GM23248 (cell line): ENCODE measurements at regions not wholly inside any gene's neighbourhood (a gene's known extent, or its start where the extent isn't known, plus 50 kb on each side); places are given as distances from the start of the nearest gene placed in this dataset.

Experiments used
- DNase-seq: peaks from one replicate; pipeline ENCODE4 v3.0.0-alpha.2; 2015
- H2AFZ ChIP-seq: fragments of 200-600 bp; sonication (generic); 2 replicates; pipeline ENCODE4 v1.6.1; 2016; ENCODE audit warnings: antibody characterized with exemption
- H3F3A ChIP-seq: fragments of 200-600 bp; sonication (generic); 2 replicates; pipeline ENCODE4 v1.6.1; 2016; ENCODE audit warnings: mild to moderate bottlenecking, antibody characterized with exemption, mixed run types; ENCODE audit not compliant: insufficient read depth
- H3K27ac ChIP-seq: fragments of 200-600 bp; sonication (generic); 2 replicates; pipeline ENCODE4 v1.5.1; 2016; ENCODE audit warnings: mild to moderate bottlenecking
- H3K27me3 ChIP-seq: fragments of 200-600 bp; sonication (generic); replicated peaks from 2 replicates; pipeline ENCODE4 v1.6.1; 2016; ENCODE audit warnings: mild to moderate bottlenecking; ENCODE audit not compliant: insufficient read depth
- H3K36me3 ChIP-seq: fragments of 200-600 bp; sonication (generic); 2 replicates; pipeline ENCODE4 v1.6.1; 2016; ENCODE audit warnings: low read depth, mild to moderate bottlenecking
- H3K4me1 ChIP-seq: fragments of 200-600 bp; sonication (generic); 2 replicates; pipeline ENCODE4 v1.6.1; 2016; ENCODE audit warnings: mild to moderate bottlenecking; ENCODE audit not compliant: insufficient read depth
- H3K4me2 ChIP-seq: fragments of 200-600 bp; sonication (generic); one replicate; pipeline ENCODE4 v1.6.1; 2016; ENCODE audit warnings: mild to moderate bottlenecking; ENCODE audit not compliant: unreplicated experiment
- H3K4me3 ChIP-seq: fragments of 200-600 bp; sonication (generic); 2 replicates; pipeline ENCODE4 v1.5.1; 2016; ENCODE audit warnings: mild to moderate bottlenecking
- H3K79me2 ChIP-seq: fragments of 200-600 bp; sonication (generic); 2 replicates; pipeline ENCODE4 v1.6.1; 2016; ENCODE audit warnings: mild to moderate bottlenecking; ENCODE audit not compliant: insufficient read depth
- H3K9ac ChIP-seq: fragments of 200-600 bp; sonication (generic); 2 replicates; pipeline ENCODE4 v1.6.1; 2016; ENCODE audit warnings: mild to moderate bottlenecking
- H3K9me2 ChIP-seq: fragments of 200-600 bp; sonication (generic); 2 replicates; pipeline ENCODE4 v1.6.1; 2016; ENCODE audit warnings: mixed run types, mild to moderate bottlenecking, moderate library complexity; ENCODE audit not compliant: insufficient read depth
- H3K9me3 ChIP-seq: fragments of 200-600 bp; sonication (generic); one replicate; pipeline ENCODE4 v1.6.1; 2017; ENCODE audit warnings: low read depth
- H4K20me1 ChIP-seq: fragments of 200-600 bp; sonication (generic); 2 replicates; pipeline ENCODE4 v1.6.0; 2016; ENCODE audit not compliant: insufficient read depth
- EZH2 ChIP-seq: fragments of 200-600 bp; sonication (generic); IDR thresholded peaks from 2 replicates; pipeline ENCODE4 v1.6.1; 2018; ENCODE audit warnings: antibody characterized with exemption, mild to moderate bottlenecking; ENCODE audit not compliant: insufficient read depth, poor library complexity, severe bottlenecking
- EZH2phosphoT487 ChIP-seq: fragments of 200-600 bp; sonication (generic); IDR thresholded peaks from 2 replicates; pipeline ENCODE4 v1.6.1; 2018; ENCODE audit warnings: antibody characterized with exemption, moderate library complexity, mild to moderate bottlenecking, low read depth; ENCODE audit not compliant: insufficient read depth
- WGBS, 2 experiments: methylation state at CpG; one replicate each; pipeline ENCODE4 v1.1.6; 2015 to 2017; ENCODE audit warnings: low lambda C conversion rate in 2 of 2, low coverage in 1 of 2; ENCODE audit errors: missing lambda C conversion rate in 2 of 2; 5-methylcytosine and 5-hydroxymethylcytosine counted together
- in situ Hi-C: fragments of 300-500 bp; cut with MboI; formaldehyde crosslinking; loops from 2 replicates; pipeline ENCODE4 v1.15.0; 2020

GRCh38 chr7:12102126-12102525 is 109.0 kb upstream of the TMEM106B start:
- WGBS, 2 experiments = 16 to 17% methylated on average over 3 of the region's 3 CpGs
- H3K4me1 ChIP-seq = no peaks in the 10 kb centered on the region
- DNase-seq = no peak
- H3K4me3 ChIP-seq = no peak overlapping the region
- H2AFZ ChIP-seq = no peak overlapping the region
- H3K9ac ChIP-seq = no peak overlapping the region
- in situ Hi-C loops = no loop called here
- H4K20me1 ChIP-seq = no peaks in the 10 kb centered on the region
- no peaks in the 10 kb centered on the region for H3F3A ChIP-seq
- TF ChIP-seq EZH2 (no peak), EZH2phosphoT487 (no peak)
- H3K4me2 ChIP-seq = no peak overlapping the region
- H3K9me2 ChIP-seq = no peaks in the 10 kb centered on the region
- no peaks in the 10 kb centered on the region; the same call in 1 of the 2 replicates for H3K27me3 ChIP-seq
- H3K27ac ChIP-seq = no peak overlapping the region
- no peaks in the 10 kb centered on the region for H3K36me3 ChIP-seq
- H3K79me2 ChIP-seq = no peaks in the 10 kb centered on the region
- no peaks in the 10 kb centered on the region for H3K9me3 ChIP-seq

GRCh38 chr7:12102527-12102926 is 108.6 kb upstream of the TMEM106B start:
- TF ChIP-seq EZH2phosphoT487 = no peak
- no peaks in the 10 kb centered on the region for H3F3A ChIP-seq
- H3K4me1 ChIP-seq = no peaks in the 10 kb centered on the region
- H4K20me1 ChIP-seq = no peaks in the 10 kb centered on the region
- H3K4me3 ChIP-seq = no peak overlapping the region
- no peak overlapping the region for H3K9ac ChIP-seq
- no peak overlapping the region for H2AFZ ChIP-seq
- H3K4me2 ChIP-seq = no peak overlapping the region
- H3K79me2 ChIP-seq = no peaks in the 10 kb centered on the region
- in situ Hi-C loops = no loop called here
- no peak for DNase-seq
- H3K36me3 ChIP-seq = no peaks in the 10 kb centered on the region
- no peak overlapping the region for H3K27ac ChIP-seq
- H3K9me2 ChIP-seq = no peaks in the 10 kb centered on the region
- H3K27me3 ChIP-seq = no peaks in the 10 kb centered on the region
- no peaks in the 10 kb centered on the region for H3K9me3 ChIP-seq
- 6 to 16% methylated on average over 3 of the region's 3 CpGs for WGBS, 2 experiments

- Histone ChIP-seq H3K4me3 (no peak overlapping the region), H3K9me3 (no peaks in the 10 kb centered on the region), H3K9me2 (no peaks in the 10 kb centered on the region), H3K27ac (no peak overlapping the region), H3K4me2 (no peak overlapping the region), H3K79me2 (no peaks in the 10 kb centered on the region), H3K27me3 (no peaks in the 10 kb centered on the region), H3K4me1 (no peaks in the 10 kb centered on the region), H3K36me3 (no peaks in the 10 kb centered on the region), H4K20me1 (no peaks in the 10 kb centered on the region), H3K9ac (no peak overlapping the region), H2AFZ (no peak overlapping the region), H3F3A (no peaks in the 10 kb centered on the region)
- in situ Hi-C loops = no loop called here
- no peak for TF ChIP-seq EZH2phosphoT487
- TF ChIP-seq EZH2 = no peak
- no peak for DNase-seq
Measured at GRCh38 chr7:12103948-12104347, 107.1 kb upstream of the TMEM106B start.

GRCh38 chr7:12107381-12107780 is 103.7 kb upstream of the TMEM106B start:
- in situ Hi-C loops = no loop called here
- DNase-seq = no peak
- Histone ChIP-seq H3K4me2 (no peak overlapping the region), H3K4me3 (no peak overlapping the region), H3K9me2 (no peaks in the 10 kb centered on the region), H3F3A (no peaks in the 10 kb centered on the region), H3K4me1 (no peaks in the 10 kb centered on the region), H3K27ac (no peak overlapping the region), H3K9me3 (no peaks in the 10 kb centered on the region), H3K36me3 (no peaks in the 10 kb centered on the region), H2AFZ (no peak overlapping the region), H4K20me1 (no peaks in the 10 kb centered on the region), H3K9ac (no peak overlapping the region), H3K27me3 (peaks cover 27% of the 10 kb centered on the region; the same call in 1 of the 2 replicates), H3K79me2 (no peaks in the 10 kb centered on the region)
- WGBS, 2 experiments = 25 to 31% methylated on average over 2 of the region's 2 CpGs
- TF ChIP-seq EZH2phosphoT487 = no peak
- TF ChIP-seq EZH2 = no peak

- no peaks in the 10 kb centered on the region for H3K36me3 ChIP-seq
- peaks cover 32% of the 10 kb centered on the region; the same call in 1 of the 2 replicates for H3K27me3 ChIP-seq
- no peaks in the 10 kb centered on the region for H3F3A ChIP-seq
- H3K27ac ChIP-seq = no peak overlapping the region
- WGBS, 2 experiments = 9 to 10% methylated on average over 3 of the region's 3 CpGs
- TF ChIP-seq EZH2 (no peak), EZH2phosphoT487 (no peak)
- no peak overlapping the region for H3K9ac ChIP-seq
- H3K4me3 ChIP-seq = no peak overlapping the region
- no peak overlapping the region for H2AFZ ChIP-seq
- H3K4me2 ChIP-seq = no peak overlapping the region
- H3K79me2 ChIP-seq = no peaks in the 10 kb centered on the region
- no peaks in the 10 kb centered on the region for H3K4me1 ChIP-seq
- no peak for DNase-seq
- no peaks in the 10 kb centered on the region for H4K20me1 ChIP-seq
- no peaks in the 10 kb centered on the region for H3K9me3 ChIP-seq
- in situ Hi-C loops = no loop called here
- no peaks in the 10 kb centered on the region for H3K9me2 ChIP-seq
Measured at GRCh38 chr7:12107841-12108254, 103.2 kb upstream of the TMEM106B start.
